GM19455 (cell line): ENCODE measurements at regions not wholly inside any gene's neighbourhood (a gene's known extent, or its start where the extent isn't known, plus 50 kb on each side); places are given as distances from the start of the nearest gene placed in this dataset.

Source experiments
- ATAC-seq: cut with Tn5 transposase; IDR thresholded peaks from one replicate; pipeline ENCODE4 v1.9.1; 2021; ENCODE audit not compliant: unreplicated experiment

GRCh38 chr10:128861018-128861901 lies 605.8 kb upstream of the MGMT start:
- no peak for ATAC-seq

GRCh38 chr10:128863411-128863810 lies 603.6 kb upstream of the MGMT start:
- no peak for ATAC-seq

DNA sequence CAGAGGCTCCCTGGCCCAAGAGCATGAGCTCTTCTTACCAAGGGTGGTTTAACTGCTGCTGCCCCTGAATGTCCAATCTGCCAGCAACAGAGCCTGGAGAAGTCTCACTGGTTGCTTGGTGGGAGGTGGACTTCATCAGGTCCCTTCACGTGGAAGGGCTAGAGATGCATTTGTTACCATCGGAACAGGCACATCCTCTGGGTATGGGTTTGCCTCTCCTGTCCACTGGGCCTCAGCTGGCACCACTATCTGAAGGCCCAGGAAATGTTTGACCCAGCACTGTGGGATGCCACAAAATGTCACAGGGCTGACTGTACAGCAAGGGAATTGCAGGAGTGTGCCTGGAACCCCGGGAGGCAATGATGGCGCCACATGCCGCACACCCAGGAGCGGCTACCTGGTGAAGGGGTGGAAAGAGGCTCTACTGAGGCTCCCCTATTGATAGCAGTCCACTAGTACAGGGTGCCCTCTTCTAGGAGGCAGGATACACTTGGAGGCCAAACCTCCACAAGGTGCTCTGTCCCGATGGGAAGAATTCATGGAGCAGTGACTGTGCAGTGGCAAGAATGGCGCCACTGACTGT lies 603.1 kb upstream of the MGMT start:
- no peak for ATAC-seq

DNA sequence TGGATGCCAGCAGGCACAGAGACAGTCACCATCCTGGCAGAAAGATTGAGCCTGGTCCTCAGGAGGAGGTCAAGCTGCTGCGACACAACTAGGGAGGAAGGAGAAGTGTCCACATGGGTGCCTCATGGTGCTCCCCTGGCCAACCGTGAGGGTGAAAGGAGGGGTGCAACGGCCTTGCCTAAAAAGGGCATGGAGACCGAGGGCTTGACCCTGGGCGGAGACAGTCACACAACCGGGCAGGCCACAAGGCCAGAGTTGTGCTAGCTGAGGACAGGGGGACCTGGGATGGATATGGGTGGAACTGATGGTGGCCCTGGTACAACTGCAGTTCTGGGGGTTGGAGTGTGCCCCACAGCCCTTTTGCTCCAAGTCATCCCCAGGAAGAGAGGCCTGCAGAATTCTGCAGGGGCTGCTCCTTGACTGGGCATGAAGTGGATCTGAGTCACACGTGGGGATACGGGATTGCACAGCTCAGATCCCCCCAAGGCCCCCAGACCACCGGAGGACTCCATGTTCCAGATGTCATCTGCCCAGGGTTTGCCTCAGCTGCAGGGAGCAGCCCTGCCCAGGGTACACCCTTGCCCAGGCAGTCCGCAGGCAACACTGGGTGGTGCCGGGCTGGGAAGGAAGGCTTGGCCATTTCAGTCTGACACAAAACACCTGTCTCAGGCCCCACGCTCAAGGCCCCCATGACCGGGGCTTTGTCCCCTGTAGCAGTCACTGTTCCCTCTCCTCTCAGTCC lies 602.3 kb upstream of the MGMT start:
- ATAC-seq, result no peak

DNA sequence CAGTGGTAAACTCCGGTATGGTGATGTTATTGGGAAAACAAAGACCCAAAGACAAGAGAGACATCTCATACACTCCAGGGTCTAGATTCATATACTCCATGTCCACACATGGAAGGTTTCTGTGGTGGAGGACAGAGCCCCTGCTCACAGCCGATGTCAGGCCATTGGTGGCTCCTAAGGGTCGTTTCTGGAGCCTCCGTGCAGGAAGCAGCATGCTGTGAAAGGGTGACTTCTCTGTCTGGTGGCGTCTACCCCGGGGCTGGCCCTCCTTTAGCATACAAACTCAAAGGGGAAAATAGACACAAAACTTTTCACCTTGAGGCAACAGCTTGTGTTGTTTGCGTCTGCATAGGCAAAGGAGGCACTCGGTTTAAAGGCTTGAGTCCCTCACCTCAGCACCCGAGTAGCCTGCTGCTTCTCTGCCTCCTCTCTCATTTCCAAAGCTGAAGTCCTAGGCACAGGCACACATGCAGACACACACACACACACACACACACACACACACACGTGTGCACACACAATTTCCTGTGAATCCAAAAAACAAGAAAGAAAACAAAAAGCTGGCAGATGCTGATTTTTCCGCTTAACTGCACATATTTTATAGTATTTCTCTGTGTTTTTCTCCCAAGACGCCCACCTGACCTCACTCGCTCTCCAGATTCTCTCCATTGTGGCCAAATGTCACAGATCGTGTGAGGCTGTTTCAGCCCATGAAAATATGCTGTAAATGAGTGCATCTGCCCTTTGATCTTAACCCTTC lies 601.4 kb upstream of the MGMT start:
- no peak for ATAC-seq

- ATAC-seq, result no peak
Observed at GRCh38 chr10:128866551-128866950, 600.5 kb upstream of the MGMT start.

- ATAC-seq, result no peak
Observed at GRCh38 chr10:128867210-128867609, 599.8 kb upstream of the MGMT start.

DNA sequence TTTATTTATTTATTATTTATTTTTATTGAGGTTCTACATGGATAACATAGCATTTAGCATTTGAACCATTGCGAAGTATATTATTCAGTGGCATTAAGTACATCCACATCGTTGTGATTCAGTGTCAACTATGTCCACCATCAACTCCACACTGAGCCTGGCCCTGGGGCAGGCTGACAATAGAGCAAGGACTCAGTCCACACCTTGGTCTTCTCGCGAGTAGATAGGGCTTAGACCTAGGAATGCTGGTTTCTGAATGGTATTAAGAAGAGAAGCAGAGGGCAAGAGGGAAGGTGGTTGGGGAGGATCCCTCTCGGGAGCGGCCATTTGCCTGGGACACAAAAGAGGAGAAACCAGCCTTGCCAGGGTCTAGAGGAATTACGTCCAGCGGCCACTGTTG lies 599.2 kb upstream of the MGMT start:
- no peak for ATAC-seq

DNA sequence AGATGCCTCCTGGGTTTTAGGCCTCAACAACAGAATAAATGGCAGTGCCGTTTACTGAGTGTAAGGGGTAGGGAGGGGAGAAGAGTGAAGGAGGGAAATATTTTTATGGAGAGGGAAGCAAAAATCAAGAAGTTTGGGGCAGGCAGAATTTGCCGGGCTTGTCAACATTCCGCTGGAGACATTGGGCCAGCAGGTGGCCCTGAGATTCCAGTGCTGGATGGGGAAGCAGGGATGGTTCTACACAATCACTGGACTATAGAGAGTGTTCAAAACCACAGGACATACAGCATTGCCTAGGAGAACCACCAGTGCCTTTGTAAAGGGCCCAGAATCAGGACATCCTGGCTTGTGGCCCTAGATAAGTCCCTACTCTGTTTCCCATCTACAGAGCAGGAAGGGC lies 598.6 kb upstream of the MGMT start:
- no peak for ATAC-seq

DNA sequence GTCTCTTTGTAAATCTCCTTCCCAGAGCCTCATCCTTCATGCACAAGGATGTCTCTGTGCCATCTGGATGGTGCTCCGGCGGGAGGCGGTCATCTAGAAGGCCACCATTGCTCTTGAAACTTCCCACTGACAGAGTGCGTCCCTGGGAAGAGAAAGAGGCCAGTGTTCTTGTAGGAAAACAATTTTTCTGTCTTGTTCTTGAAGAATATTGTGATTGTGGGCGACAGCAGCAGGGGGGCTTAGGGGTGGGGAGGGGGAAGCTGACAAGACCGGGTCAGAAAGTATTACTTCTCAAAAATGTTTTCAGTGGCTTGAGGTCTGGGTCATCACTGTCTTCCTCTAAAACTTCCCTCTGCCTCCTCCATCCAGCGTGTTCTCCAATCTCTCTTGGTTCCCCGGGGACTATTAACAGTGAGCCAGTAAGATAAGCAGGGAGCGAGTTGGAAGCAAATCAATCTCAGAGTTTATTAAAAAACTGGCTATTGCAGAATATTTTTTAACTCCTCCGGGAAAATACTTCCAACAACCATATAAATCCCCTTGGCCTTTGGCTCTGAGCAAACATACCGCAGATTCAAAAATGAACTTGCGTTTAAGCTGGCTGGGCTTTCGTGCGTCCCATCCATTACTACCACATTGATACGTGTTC lies 597.8 kb upstream of the MGMT start:
- no peak for ATAC-seq

- no peak for ATAC-seq
Observed at GRCh38 chr10:128870830-128871597, 596.0 kb upstream of the MGMT start.

DNA sequence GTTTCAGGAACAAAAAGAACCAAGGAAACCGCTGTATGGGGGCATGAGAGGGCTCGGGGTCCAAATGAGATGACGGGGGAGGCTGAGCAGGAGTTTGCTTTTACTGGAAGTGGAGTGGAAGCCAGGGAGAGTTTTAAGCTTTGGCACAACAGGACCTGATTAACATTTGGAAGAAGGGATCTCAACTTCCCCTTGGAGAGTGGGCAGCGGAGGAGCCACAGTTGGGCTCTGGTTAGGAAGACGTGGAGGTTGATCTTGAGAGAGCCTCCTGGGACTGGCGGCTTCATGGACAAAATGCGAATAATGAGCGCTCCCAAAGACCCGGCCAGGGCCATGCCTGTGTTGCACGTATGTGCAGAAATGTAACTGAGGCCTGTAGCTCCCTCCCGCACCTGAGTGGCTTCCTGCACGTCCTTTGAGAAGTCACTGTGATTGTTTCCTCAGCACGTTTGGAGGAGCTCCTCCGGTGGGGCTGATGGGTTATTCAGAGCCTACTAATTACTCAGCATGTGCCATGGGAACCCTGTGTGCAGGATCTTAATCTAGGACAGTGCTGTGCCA lies 595.3 kb upstream of the MGMT start:
- no peak for ATAC-seq

DNA sequence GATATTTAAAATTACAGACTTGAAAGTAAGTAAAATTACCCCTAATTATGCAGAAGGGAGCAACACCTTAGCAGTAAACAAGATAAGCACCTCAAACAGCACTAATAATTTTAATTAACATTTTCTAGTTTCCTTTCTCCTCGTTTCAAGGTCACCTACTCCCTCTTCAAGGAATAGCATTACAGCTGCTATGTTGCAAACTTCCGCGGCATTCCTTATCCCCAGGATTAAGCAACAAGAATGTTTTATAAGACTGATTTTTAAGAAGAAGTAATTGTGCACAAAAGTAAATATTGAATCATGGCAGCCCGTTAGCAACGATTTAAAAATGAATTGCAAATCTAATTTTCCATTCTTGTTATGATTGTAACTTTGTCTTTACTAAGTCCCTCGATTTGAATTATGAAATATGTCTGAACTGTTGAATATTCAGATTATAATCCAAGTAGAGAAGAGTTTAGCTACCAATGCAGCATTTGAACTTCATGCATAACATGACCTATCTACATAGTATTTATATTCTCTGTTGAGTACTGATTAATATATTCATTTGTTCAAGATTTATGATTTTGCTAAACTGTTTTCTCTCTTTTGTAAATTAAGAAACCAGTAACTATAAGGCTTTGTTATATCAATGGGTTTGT lies 593.5 kb upstream of the MGMT start:
- no peak for ATAC-seq

DNA sequence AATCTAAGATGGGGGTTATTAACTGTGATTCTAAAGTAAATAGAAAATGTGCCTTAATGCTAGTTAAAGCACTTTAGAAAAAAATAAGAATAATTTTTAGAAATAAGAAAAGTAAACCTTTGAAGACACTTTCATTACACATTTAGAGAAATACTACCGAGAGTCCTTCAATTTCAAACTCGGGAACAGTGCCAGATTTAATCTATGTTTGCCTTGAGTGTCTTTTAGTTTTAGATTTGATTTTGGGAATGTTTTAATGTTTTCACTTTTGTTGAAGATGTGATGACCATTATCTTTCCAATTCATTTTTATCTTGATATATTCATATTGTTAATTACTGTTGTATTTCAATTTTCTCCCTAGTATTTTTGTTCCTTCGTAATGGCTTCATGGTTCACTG lies 592.7 kb upstream of the MGMT start:
- ATAC-seq, result no peak

DNA sequence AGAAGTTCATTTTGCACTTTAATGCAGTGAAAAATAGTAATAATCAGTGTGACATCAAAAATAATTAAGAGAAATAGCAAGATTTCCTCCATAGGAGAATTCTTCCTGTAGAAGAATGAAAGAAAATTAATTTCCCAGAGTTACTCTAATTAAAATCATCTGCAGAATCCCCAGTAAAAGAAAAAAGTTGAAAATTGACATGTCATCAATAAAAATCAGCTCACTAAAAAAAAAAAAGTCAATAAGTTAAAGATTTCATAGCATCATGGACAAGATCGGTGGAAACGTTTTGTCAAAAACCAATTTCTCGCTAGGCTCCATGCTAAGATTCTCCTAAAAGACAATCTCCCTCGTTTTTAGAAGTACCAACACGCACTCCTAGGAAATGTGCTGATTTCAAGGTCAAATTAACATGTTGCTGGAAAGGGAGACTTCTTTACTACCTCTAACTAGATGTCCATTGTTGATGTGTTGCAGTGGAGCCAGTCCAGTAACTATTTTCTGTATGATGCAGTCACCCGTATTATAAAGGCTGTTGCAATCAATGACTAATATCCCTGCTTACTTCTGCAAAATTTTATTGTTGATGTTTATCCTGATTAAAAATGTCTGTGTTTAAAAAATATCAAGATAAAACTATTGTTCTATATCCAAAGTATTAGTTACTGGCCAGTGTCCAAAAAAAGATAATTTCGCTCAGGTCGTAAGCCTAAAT lies 591.9 kb upstream of the MGMT start:
- ATAC-seq, result no peak

- ATAC-seq, result no peak
Observed at GRCh38 chr10:128875956-128876736, 590.9 kb upstream of the MGMT start.

DNA sequence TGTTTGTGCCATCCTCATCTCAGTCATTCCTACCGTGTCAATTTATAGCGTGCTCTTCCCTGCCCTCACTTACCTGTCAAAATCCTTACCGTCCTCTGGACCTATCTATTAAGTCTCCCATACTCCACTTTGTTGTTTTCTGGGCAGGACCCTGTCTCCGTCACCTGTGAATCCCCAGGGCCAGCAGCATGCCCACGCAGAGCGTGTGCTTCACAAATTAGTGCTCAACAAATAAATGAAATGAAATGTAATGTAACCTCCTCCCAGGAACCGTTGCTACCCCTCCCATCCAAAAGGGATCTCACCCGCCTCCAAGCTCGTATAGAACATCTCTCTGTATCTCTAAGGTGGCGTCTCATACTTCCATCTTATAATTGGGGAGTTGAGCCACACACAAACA lies 589.9 kb upstream of the MGMT start:
- ATAC-seq, result no peak

DNA sequence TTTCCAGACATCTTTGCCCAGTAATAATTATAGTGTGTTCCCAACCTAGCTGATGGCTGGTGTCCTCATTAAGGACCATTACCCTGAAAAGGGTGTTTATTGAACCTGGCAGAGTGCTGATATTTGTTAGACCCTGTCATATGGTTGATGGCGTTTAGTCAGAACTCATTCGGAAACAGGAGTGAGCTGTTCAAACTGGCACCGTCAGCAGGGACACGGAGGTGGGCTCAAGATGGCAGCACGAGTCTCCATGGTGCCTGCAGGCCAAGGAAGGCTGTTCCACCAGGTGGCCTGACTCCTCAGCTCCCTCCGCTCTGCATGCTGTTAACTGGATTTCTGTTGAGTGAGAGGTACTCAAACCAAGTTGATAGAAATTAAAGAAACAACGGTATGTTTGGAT lies 589.1 kb upstream of the MGMT start:
- no peak for ATAC-seq
